ENCODE measurements at regions not wholly inside any gene's neighbourhood (a gene's known extent, or its start where the extent isn't known, plus 50 kb on each side); places are given as distances from the start of the nearest gene placed in this dataset.
"Not testable (repeated sequence)": the region's sequence is repeated elsewhere in the genome, so short reads cannot be mapped to it uniquely, and the experiment has no call there.

GRCh38 chr9:62566430-62566829 lies 1376.6 kb downstream of the SPATA31A7 start:
- H3K4me3 ChIP-seq (ENCODE audit: insufficient read depth, low read depth, low read length); H3K36me3 ChIP-seq (ENCODE audit: insufficient read depth, low read length); H3K27ac Mint-ChIP-seq (ENCODE audit: unreplicated experiment); H3K36me3 Mint-ChIP-seq (ENCODE audit: low read depth, unreplicated experiment); H3K4me1 Mint-ChIP-seq (ENCODE audit: low read depth, unreplicated experiment); H3K27ac ChIP-seq (ENCODE audit: low read depth, low read length); H3K4me2 ChIP-seq (ENCODE audit: low read length); H3K9ac ChIP-seq (ENCODE audit: low read length); H3K9me3 ChIP-seq (ENCODE audit: insufficient read depth, low read depth, low read length); H3K27me3 ChIP-seq (ENCODE audit: insufficient read depth, low read length); H3K4me3 Mint-ChIP-seq (ENCODE audit: unreplicated experiment); H3K27me3 Mint-ChIP-seq (ENCODE audit: low read depth, unreplicated experiment); H4K20me1 ChIP-seq (ENCODE audit: insufficient read depth, low read length); H2AFZ ChIP-seq (ENCODE audit: low read depth, low read length); DNase-seq (ENCODE audit: low read depth); H3K9me3 Mint-ChIP-seq (ENCODE audit: unreplicated experiment); FAIRE-seq; H3K79me2 ChIP-seq (ENCODE audit: insufficient read depth, low read length); H3K4me1 ChIP-seq (ENCODE audit: insufficient read depth, low read length): not testable (repeated sequence)

GRCh38 chr9:62597128-62597527 lies 1407.3 kb downstream of the SPATA31A7 start:
- H3K36me3 ChIP-seq (ENCODE audit: insufficient read depth, low read length); H3K9me3 Mint-ChIP-seq (ENCODE audit: unreplicated experiment); DNase-seq (ENCODE audit: low read depth); H3K9ac ChIP-seq (ENCODE audit: low read length); H3K79me2 ChIP-seq (ENCODE audit: insufficient read depth, low read length); H3K4me1 ChIP-seq (ENCODE audit: insufficient read depth, low read length); H3K4me1 Mint-ChIP-seq (ENCODE audit: low read depth, unreplicated experiment); H3K36me3 Mint-ChIP-seq (ENCODE audit: low read depth, unreplicated experiment); H3K27ac ChIP-seq (ENCODE audit: low read depth, low read length); H2AFZ ChIP-seq (ENCODE audit: low read depth, low read length); H3K4me3 Mint-ChIP-seq (ENCODE audit: unreplicated experiment); H3K27me3 ChIP-seq (ENCODE audit: insufficient read depth, low read length); H3K27me3 Mint-ChIP-seq (ENCODE audit: low read depth, unreplicated experiment); H3K27ac Mint-ChIP-seq (ENCODE audit: unreplicated experiment); H3K9me3 ChIP-seq (ENCODE audit: insufficient read depth, low read depth, low read length); H3K4me2 ChIP-seq (ENCODE audit: low read length); H3K4me3 ChIP-seq (ENCODE audit: insufficient read depth, low read depth, low read length); H4K20me1 ChIP-seq (ENCODE audit: insufficient read depth, low read length); FAIRE-seq: not testable (repeated sequence)

Data from astrocyte (in vitro differentiated cells and primary cell).